ENCODE measurements at regions not wholly inside any gene's neighbourhood (a gene's known extent, or its start where the extent isn't known, plus 50 kb on each side); places are given as distances from the start of the nearest gene placed in this dataset.

- TF ChIP-seq, protein P1, sequence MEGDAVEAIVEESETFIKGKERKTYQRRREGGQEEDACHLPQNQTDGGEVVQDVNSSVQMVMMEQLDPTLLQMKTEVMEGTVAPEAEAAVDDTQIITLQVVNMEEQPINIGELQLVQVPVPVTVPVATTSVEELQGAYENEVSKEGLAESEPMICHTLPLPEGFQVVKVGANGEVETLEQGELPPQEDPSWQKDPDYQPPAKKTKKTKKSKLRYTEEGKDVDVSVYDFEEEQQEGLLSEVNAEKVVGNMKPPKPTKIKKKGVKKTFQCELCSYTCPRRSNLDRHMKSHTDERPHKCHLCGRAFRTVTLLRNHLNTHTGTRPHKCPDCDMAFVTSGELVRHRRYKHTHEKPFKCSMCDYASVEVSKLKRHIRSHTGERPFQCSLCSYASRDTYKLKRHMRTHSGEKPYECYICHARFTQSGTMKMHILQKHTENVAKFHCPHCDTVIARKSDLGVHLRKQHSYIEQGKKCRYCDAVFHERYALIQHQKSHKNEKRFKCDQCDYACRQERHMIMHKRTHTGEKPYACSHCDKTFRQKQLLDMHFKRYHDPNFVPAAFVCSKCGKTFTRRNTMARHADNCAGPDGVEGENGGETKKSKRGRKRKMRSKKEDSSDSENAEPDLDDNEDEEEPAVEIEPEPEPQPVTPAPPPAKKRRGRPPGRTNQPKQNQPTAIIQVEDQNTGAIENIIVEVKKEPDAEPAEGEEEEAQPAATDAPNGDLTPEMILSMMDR (conservative IDR thresholded peaks at IDR 0.05; ENCODE audit: low read length) = no peak
- no peak for TF ChIP-seq EZH2phosphoT487 (IDR thresholded peaks at IDR 0.05; ENCODE audit: borderline replicate concordance)
These were observed 156.4 kb downstream of the INSIG2 start for GRCh38 chr2:118244686-118245085.
